GM21390 (cell line): ENCODE measurements at regions not wholly inside any gene's neighbourhood (a gene's known extent, or its start where the extent isn't known, plus 50 kb on each side); places are given as distances from the start of the nearest gene placed in this dataset.
"Not testable (repeated sequence)": the region's sequence is repeated elsewhere in the genome, so short reads cannot be mapped to it uniquely, and the experiment has no call there.

Source experiments
- ATAC-seq: cut with Tn5 transposase; IDR thresholded peaks from one replicate; pipeline ENCODE4 v1.9.1; 2021; ENCODE audit not compliant: unreplicated experiment

DNA sequence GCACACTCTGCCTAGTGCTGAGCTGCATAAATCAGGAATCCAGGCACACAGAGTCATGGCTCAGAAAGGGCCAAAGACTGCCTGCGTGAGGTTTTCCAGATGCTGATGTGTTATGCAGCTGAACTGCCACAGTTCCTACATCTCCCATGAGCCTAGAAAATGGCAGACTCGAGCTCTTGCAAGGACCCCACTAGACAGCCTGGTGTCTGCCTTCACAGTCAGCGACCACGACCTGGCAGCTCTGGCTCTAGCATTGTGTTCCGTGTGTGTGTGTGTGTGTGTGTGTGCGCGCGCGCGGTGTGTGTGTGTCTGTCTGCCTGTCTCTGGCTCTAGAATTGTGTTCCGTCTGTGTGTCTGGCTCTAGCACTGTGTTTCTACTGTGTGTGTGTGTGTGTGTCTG, 203.6 kb upstream of the AGTR2 start:
- no peak for ATAC-seq

DNA sequence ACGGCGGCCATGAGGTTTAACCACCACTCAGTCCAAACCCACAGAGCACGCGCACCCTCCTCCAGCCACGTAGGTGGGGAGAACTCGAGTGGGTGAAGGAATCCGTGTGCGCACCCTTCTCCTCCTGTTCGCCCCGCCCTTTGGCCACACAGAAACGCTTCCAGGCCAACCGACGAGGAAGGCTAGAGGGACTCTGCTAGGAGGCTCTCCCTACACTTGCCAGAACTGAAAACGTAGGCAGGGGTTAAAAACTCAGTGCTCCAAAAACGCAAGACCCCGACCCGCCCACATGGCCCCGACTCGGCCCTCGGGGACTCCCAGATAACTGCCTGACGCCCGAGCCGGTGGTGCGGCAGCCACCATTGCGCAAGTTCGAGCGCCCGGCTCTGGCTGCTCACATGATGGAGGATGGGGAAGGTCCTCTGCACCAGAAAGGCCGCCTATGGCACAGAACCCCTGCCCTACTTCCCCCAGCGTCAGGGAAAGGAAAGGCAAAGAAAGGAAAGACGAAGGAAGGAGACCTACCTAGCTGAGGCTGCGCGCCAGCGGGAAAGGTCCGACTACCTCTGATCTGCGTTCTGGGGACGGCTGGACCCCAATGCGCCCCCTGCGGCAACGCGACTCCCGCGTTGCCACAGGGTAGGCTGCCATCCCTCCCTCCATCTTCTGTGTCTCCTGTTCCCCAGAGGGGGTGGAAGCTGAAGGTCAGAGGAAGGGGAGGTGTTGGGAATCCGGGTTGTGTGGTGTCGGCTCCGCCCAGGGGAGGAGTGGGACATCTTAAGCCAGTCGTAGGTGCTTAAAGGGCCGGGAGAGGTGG, 201.9 kb upstream of the AGTR2 start:
- ATAC-seq, result no peak

DNA sequence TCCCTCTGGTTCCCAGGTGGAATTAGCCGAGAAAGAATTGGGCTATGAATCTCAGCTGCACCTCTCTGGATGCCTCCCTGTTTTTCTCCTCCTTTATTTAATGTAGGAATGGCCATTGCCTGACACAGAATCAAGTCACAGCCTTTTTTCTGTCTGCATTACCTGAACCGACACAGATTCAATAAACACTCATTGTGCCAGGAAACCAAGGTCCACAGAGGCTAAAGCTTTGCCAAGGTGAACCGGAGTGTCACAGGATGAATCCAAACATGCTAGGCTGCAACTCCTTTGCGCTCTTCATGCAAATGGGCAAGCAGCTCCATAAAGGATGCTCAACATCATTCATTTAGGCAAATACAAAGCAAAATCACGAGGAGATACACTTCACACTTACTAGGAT, 199.8 kb upstream of the AGTR2 start:
- ATAC-seq, result no peak

DNA sequence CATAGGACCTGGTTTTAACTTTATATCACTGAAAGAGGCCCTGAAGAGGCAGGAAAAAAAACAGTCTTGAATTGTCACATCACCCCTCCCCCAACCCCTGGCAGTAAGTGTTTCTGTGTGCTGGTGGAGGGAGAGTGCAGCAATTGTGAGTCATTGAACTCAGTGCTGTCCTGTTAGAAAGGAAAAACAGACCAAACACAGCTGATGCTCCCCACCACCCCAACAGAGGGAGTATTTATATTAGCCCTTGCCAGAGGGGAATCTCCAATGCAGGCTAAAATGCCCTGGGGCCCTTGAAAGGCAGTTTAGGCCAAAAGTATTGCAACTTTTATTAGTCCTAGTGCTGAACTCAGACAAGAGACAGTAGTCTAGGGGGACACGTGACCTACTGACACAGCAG, 197.8 kb upstream of the AGTR2 start:
- ATAC-seq, result no peak

DNA sequence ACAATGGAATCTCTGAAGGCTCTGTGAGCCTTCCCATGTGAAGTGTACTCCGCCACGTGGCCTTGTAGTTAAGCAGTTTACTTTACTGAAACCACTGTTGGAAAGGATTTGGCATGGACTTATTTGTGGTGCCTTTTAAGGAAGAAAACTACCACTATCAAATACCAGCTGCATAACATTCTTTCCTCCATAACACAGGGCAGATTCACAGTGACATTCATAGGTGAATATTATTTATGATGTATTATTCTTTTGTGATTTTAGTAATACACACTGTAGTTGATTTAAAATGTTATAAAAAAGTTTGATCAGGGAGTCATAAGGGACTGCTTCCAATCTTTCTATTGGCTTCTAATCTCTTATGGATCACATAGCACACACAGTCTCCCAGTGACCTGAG, 192.5 kb upstream of the AGTR2 start:
- ATAC-seq, result no peak

DNA sequence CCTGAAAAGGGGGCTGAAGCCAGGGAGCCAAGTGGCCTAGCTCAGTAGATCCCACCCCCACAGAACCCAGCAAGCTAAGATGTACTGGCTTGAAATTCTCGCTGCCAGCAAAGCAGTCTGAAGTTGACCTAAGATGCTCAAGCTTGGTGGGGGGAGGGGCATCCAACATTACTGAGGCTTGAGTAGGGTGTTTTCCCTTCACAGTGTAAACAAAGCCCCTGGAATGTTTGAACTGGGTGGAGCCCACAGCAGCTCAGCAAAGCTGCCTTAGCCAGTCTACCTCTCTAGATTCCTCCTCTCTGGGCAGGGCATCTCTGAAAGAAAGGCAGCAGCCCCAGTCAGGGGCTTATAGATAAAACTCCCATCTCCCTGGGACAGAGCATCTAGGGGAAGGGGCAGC, 187.4 kb upstream of the AGTR2 start:
- not testable (repeated sequence) for ATAC-seq

DNA sequence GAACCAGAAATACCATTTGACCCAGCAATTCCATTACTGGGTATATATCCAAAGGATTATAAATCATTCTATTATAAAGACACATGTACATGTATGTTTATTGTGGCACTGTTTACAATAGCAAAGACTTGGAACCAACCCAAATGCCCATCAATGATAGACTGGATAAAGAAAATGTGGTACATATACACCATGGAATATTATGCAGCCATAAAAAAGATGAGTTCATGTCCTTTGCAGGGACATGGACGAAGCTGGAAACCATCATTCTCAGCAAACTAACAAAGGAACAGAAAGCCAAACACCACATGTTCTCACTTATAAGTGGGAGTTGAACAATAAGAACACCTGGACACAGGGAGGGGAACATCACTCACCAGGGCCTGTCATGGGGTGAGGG, 183.1 kb upstream of the AGTR2 start:
- not testable (repeated sequence) for ATAC-seq

DNA sequence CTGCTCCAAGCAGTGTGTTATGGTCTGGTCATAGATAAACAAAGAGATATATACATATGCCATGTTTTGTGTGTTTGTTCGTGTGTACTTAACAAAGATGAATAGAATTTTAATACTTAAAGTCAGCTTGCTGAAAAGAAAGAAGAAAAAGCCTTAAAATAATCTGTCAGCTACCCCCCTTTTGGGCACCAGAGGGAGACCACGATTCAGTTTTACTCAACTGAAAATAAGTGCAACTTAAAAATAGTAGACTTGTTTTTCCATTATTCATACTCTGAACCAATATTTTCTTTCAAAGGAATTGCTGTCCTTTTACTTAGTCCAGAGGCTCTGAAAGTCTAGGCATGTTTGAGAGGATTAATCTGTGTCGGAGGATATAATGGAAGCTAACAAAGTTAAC, 181.7 kb upstream of the AGTR2 start:
- no peak for ATAC-seq

DNA sequence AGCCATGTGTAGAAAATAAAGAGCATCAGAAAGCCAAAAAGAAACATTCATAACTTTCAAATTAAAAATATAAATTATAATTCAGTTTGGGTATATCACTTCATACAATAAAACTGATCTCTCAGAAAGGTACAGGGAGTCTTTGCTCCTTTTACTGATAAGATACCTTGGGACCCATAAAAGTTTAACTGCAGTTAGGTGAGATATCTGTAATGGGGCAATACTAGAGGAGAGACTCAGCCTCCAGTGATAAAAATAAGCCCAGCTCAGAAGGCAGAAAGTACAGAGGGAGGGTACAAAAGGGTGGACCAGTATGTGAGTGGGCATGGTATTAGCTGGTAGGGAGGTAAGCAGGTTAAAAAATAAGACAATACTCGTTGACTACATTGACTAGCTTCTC, 180.9 kb upstream of the AGTR2 start:
- no peak for ATAC-seq

DNA sequence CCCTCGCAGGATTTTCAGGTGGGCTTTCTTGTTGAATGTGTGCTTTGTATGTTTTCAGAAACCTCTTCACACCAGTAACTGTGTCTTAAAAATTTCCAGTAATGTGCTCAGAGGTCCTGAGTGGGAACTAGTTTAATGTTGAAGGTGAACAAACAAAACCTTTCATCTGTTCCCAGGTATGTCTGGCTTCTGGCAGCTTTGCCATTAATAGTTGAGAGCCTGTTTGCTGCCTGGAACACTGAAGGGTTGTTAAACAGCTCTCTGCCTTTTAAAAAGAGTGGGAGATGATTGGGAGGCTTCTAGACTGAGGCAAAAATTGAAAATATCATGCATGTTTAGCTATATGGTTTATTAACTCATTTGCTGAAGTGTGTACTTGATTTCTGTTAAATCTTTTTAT, 161.2 kb upstream of the AGTR2 start:
- no peak for ATAC-seq

DNA sequence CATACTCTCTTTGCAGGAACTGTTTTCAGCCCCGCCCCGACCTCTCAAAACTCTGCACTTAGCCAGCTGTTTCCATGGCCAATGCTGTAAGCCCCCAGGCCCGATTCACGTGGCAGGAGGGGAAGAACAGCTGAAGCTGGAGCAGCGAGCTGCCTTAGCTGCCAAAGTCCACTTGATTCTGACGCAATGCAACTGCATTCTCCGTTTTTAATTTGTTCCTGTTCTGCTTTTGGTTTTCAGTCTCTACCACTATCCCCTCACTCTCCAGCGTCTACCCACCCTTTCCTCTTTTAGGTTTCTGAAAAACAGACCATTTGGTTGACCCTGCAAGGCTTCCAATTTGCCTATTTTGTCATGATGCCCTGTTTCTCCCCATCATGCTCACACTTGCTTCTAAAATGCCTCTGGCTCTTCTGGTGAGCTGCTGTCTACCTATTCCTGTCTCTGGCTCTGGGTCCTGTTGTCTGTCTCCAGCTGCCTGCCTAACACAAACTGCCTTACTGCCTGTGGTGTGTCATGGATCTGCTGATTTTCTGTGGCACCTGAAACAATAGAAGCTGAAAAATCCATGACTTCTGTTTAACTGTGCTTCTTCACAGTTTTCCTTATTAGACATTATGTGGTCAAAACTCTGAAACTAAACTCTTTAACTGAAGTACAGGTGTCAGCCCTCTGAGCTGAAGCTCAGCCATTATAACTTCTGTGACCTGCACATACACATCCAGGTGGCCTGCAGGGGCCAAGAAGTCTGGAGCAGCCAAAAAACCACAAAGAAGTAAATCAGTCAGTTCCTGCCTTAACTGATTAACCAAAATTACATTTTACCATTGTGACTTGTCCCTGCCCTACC, 160.5 kb upstream of the AGTR2 start:
- peak; percentile 76 for ATAC-seq

DNA sequence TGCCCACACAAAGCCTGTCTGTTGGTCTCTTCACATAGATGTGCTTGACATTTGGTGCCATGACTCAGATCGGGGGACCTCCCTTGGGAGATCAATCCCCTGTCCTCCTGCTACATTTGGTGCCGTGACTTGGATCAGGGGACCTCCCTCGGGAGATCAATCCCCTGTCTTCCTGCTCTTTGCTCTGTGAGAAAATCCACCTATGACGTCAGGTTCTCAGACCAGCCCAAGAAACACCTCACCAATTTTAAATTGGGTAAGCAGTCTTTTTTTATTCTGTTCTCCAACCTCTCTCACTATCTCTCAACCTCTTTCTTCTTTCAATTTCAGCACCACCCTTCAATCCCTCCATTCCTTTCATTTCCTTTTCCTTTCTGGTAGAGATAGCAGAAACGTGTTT, 159.6 kb upstream of the AGTR2 start:
- ATAC-seq, result no peak

DNA sequence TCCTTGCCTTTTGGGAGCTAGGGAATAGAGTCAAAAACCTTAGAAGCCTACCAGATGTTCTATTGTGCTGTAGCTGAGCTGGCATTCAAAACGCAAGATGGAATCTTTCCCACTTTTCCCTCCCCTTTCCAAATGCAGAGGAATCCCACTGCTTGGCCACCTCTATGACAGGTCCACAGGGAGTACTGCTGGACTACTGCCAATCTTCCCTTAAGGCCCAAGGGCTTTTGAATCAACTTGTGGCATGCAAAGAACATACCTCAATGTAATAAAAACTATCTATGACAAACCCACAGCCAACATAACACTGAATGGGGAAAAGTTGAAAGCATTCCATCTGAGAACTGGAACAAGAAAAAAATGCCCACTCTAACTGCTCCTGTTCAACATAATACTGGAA, 139.2 kb upstream of the AGTR2 start:
- no peak for ATAC-seq
